Breast epithelium (tissue), 3 donors: ENCODE measurements at regions not wholly inside any gene's neighbourhood (a gene's known extent, or its start where the extent isn't known, plus 50 kb on each side); places are given as distances from the start of the nearest gene placed in this dataset.

Experiments
- CTCF ChIP-seq, 3 donors: fragments of 450-650 bp; IDR thresholded peaks; one replicate each; pipeline ENCODE4 v1.5.1; 2016 to 2017; ENCODE audit warnings: antibody characterized with exemption in 3 of 3, mild to moderate bottlenecking in 3 of 3, moderate library complexity in 3 of 3
- POLR2AphosphoS5 ChIP-seq, 3 donors: sonication (generic); formaldehyde crosslinking; IDR thresholded peaks; one replicate each; pipeline ENCODE4 v1.6.1; 2017; ENCODE audit warnings: antibody characterized with exemption in 3 of 3

- TF ChIP-seq CTCF (IDR thresholded peaks at IDR 0.05) (no peak), POLR2AphosphoS5 (IDR thresholded peaks at IDR 0.05) (no peak)
These were observed 212.2 kb downstream of the PPP1R2C start for GRCh38 chrX:42565739-42566138.
